GM18909 (cell line): ENCODE measurements at regions not wholly inside any gene's neighbourhood (a gene's known extent, or its start where the extent isn't known, plus 50 kb on each side); places are given as distances from the start of the nearest gene placed in this dataset.
"Not testable (repeated sequence)": the region's sequence is repeated elsewhere in the genome, so short reads cannot be mapped to it uniquely, and the experiment has no call there.

ENCODE experiments used
- ATAC-seq: cut with Tn5 transposase; IDR thresholded peaks from one replicate; pipeline ENCODE4 v1.9.1; 2021; ENCODE audit warnings: mild to moderate bottlenecking; ENCODE audit not compliant: unreplicated experiment, poor library complexity

- ATAC-seq, result no peak
Measured at GRCh38 chr2:8334866-8335325, 347.0 kb upstream of the ID2 start.

DNA sequence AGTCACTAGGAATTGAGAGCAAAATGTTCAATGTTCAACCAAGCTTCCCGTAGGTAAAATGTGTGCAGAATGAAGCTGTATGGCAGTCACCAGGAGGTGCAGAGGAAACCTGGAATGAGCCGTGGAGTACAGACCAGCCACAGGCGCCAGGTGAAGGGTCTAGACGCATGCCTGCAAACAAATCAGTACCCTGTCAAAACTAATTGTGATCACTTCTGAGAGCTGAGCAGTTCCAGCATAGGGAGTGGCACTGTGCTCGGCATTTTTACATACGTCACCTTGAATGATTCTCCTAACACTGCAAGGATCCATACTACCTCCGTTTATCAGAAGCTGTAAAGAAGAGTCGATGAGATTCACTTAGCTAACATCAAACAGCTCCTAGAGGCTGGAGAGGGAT, 346.1 kb upstream of the ID2 start:
- no peak for ATAC-seq

DNA sequence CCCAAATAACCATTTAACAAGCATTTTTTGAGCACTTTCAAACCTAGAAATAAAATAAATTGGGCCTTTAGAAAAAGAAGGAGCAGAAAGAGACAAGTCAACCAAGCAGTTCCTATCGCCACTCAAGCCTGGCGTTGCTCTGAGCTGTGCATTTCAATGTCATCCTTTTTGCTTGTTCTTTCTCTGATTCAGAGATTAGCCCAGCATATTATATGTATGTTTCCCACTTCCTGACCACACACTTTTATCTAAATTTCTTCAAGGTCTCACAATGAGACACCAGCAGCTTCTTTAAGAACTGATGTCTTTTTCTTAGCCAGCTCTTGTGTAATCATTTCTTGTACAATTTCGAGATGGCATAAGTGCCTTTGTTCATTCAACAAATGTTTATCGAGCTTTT, 344.5 kb upstream of the ID2 start:
- no peak for ATAC-seq

DNA sequence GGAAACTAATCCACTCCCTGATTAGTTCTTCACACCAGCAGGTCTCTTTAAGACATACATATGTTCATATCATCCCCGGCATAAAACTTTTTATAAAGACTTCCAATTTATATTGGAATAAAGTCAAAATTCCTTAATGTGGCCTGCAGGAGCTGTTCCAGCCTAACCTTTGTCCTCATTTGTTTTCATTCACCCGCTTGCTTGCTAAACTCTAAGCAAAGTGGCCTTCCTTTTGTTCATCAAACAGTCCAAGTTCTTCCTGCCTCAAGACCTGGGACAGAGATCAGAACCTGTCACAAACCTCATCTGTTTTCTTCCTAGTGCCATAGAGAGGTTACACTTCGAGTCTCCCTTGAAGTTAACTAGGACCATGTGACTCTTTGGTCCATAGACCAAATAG, 339.4 kb upstream of the ID2 start:
- no peak for ATAC-seq

- no peak for ATAC-seq
Measured at GRCh38 chr2:8343031-8343430, 338.8 kb upstream of the ID2 start.

DNA sequence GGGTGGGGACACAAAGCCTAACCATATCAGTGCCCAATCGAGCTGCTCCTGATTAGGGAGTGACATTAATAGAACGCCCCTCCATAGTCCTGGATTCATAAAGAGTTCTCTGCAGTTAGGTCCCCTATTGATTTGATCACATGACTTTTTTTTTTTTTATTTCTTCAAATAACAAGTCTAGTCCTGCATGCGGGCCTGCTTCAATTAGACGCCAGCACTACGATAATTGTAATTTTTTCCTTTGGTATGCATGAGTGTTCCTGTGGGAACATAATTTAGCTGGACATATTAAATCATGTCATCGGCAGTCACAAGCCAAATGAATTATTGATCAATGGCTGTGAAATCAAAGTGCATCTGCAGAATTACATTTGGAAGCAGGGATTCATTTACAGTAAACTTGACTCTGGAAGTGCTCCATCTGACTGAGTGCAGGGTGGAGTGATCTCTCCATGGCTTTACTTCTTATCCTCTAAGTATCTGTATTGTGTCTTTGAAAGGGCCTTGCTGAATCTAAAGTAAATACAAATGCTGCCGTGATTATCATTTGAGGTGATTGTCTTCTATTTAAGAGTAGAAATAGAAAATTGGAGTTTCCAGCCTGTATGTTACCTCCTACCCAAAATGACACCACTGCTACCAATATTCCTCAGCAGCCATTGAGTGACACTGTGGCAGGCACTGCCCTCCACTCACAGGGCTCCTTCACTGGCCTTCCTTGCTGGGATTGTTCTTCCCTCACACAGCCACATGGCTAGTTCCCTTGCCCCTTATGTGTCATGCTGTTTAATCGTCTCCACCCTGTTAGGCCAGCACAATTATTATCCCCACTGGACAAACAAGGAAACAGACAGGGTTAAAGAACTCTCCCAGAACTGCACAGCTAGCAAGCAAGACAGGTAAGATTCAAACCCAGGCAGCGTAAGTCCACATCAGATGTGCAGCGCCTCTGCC, 337.4 kb upstream of the ID2 start:
- no peak for ATAC-seq

- ATAC-seq, result no peak
Measured at GRCh38 chr2:8345200-8345599, 336.7 kb upstream of the ID2 start.

DNA sequence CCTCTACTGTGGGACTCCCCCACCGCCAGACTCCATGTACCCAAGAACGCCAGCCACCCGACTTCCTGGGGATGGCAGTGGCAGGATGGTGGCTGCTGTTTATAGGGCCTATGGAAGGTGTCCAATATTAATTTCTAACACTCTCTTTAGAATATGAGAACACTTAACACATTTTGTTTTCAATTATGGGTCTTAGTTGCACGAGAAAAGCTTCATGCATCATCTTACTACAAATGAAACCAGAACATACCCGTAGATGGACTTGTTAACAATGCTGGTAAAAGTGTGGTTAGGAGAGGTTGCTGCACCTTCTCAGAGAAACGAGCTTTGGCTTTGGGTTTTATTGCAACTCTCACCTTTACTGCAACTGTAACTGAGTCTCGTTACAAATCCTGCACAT, 335.6 kb upstream of the ID2 start:
- no peak for ATAC-seq

- no peak for ATAC-seq
Measured at GRCh38 chr2:8346706-8347430, 335.0 kb upstream of the ID2 start.

GRCh38 chr2:8348911-8349310, 332.9 kb upstream of the ID2 start:
- not testable (repeated sequence) for ATAC-seq

DNA sequence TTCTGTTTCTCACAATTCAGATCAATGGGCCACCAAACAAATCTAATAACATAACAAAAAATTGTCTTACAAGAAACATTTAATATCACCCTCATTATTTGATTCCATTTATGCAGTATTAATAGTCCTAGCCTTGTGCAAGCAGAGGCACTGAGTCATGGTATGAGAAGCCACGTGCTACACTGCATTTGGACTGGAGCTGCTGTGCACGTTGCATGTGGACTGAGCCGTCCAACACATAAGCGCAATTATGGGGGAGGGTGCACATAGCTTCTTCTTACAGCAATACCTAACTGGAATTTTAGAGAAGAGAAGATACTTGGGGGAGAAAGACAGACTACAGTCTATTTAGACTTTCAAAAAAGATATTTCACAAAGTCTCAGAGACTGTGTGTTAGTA, 329.6 kb upstream of the ID2 start:
- no peak for ATAC-seq

DNA sequence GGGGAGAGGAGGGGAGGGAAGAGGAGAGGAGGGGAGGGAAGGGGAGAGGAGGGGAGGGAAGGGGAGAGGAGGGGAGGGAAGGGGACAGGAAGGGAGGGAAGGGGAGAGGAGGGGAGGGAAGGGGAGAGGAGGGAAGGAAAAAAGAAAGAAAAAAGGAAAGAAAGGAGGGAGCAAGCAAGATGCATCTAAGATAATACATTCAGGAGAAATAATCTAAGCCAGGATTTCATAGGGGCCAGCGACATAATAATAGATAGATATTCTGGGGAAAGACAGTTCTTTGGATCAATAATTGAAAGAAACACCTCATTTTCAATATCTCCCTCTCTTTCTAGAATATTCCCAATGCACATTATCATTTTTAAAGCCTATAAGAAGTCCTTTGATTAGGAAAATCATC, 328.9 kb upstream of the ID2 start:
- ATAC-seq, result no peak

- ATAC-seq, result no peak
Measured at GRCh38 chr2:8355102-8355859, 326.6 kb upstream of the ID2 start.

GRCh38 chr2:8357738-8358518, 323.9 kb upstream of the ID2 start:
- ATAC-seq, result no peak

DNA sequence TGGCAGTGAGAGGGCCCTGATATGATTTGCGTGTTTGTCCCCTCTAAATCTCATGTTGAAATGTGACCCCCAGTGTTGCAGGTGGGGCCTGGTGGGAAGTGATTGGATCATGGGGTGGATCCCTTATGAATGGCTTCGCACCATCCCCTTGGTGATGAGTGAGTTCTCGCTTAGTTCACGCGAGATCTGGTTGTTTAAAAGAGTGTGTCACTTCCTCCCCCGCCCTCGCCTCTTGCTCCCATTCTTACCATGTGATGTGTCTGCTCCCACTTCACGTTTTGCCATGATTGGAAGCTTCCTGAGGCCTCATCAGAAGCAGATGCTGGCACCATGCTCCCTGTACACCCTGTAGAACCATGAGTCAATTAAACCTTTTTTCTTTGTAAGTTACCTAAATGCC, 319.9 kb upstream of the ID2 start:
- ATAC-seq, result no peak

GRCh38 chr2:8363161-8363560, 318.7 kb upstream of the ID2 start:
- ATAC-seq, result no peak

DNA sequence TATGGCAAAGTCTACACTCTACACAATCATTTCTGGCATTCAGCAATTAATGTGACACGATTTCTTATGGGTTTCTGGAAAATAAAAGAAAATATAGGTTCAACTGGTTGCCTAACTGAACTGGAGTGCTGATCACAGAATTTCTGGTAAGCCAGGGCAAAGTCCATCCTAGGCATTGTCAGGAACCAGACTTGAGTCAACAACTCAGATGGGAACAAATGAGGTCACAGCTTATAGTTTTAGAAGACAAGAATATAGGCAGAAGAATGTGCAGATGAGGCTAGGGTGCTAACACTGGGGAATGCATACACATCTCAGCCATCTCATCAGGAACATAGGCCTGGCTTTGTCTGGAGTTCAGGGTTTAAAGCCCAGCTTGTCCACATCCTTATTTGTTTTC, 317.2 kb upstream of the ID2 start:
- no peak for ATAC-seq

- no peak for ATAC-seq
Measured at GRCh38 chr2:8365331-8365910, 316.4 kb upstream of the ID2 start.

GRCh38 chr2:8367833-8368232, 314.0 kb upstream of the ID2 start:
- no peak for ATAC-seq

DNA sequence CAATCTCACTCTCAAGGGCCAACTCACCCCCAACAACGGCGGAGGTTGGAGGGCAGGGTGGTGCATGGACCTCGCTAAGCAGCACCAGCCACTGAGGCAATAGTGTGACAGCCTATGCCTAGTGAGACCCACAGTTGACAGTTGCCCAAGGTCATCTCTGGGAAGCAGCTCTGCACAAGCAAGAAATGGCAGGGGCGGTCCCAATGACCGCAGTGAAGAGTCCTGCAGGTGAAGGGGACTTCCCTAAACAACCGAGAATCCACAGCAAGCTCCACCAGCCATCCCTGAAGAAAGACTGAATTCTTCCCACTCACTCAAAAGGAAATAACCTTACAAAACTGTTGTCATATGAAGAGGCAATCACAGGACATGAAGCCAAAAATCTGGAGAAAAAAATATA, 313.4 kb upstream of the ID2 start:
- ATAC-seq, result no peak
